Activated CD4-positive, CD25-positive, alpha-beta regulatory T cell treated with anti-CD3 and anti-CD28 coated beads, Interleukin-2, amount 50 U/mL, for 72 hours (primary cell): ENCODE measurements at regions not wholly inside any gene's neighbourhood (a gene's known extent, or its start where the extent isn't known, plus 50 kb on each side); places are given as distances from the start of the nearest gene placed in this dataset.

Experiments
- DNase-seq: peaks from one replicate; pipeline ENCODE4 v3.0.0; 2021

DNA sequence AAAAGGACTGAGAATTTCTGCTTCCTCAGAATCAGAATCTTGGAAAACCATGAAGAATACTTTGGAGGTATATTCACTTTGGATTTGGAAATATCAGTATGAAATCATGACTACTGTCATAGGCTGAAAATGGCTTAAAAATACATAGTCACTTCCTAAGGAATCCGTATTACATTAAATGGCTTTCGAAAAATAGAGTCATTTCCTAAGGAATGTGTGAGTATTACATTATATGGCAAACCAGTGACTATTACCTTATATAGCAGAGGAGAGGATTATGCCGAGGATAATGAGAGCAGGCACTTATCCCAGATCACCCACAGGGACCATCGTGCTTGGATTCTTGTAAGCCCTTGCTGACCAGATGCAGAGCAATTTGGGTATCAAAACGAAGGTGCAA is 1471.8 kb downstream of the EFNB2 start:
- no peak for DNase-seq

DNA sequence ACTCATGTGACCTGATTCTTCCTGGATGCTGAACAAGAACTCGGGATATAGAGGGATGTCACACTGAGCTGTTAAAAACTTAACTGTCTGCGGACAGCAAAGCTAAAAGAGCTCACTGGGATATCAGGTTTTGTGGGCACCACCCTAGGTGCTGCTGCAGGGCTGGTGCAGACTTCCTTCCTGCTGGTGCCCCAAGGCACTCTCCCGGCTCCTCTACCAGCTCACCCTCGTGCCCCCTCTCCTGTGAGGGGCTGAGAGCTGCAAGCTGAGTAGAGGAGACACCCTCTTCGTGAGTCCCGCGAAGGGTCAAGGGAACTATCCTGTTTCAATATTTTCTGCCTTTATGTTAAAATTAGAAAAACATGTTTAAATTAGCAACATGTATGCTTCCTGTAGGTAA is 1475.7 kb downstream of the EFNB2 start:
- DNase-seq = no peak

DNA sequence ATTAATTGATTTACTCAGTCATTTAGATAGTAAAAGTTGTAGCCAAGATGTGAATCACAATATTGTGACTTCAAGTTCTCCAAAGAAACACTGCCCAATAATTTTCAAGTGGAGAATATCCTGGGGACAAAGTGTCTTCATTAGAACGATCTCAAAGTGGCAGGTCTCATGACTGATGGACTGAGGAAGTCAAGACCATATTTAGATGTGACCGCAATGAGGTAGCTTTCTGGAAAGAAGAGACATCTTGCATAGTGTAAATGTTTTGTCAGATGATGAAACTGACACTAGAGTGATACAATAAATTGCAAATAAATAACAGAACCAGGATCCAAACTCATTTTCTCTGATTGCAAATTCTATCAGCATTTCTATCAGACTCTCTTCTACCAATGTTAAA is 1476.9 kb downstream of the EFNB2 start:
- no peak for DNase-seq

DNA sequence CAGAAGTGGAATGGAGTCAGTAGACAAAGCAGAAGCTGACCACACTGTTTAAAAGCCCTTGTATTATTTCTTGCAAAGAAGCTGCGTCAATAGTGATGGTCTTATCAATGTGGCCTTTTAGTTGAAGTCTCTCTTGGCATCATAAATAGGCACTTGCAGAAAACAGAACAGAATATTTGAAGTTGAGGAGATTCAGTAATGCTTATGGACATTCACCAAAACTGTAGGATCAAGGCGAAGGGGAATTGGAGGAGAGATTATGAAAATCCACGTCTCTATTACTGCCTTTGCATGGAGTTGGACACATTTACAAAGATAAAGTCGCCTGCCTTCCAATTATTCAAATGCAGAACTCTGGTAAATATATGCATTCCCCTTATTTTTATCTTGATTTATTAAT is 1482.8 kb downstream of the EFNB2 start:
- no peak for DNase-seq

DNA sequence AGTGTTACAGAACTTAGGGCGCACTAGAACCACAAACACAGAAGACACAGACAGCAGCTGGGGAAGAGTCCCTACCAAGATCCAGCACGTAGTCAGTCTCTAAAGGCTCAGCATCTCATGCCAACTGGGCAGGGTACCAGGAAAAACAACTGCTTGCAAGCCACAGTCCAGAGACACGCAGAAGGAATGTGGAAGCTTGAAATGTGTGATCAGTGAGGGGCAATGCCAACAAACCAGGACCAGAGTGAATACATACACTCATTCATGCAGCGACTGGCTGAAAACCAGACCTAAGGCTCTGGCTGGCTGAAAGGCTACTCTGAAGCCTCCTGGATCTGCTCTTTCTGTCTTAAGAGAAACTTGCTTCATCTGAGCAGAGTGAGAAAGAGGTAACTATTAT is 1484.8 kb downstream of the EFNB2 start:
- DNase-seq = no peak

DNA sequence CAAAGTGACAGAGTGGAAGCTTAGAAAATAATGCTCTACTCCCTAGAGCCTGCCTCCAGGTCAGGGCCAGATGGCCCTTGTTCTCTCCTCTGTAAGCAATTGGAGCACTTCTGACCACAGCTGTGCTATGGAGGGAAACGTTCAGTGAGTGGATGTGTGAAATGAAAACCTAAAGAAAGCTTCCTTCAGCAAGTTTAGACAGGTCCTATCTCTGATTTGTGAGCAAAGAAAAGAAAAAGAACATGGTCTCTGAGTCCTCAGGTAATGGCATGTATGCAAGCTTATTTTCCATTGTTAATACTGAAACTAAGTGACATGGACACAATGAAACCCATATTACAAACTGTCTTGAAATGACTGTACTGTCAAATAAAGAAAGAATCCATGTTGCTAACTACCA is 1486.8 kb downstream of the EFNB2 start:
- no peak for DNase-seq

DNA sequence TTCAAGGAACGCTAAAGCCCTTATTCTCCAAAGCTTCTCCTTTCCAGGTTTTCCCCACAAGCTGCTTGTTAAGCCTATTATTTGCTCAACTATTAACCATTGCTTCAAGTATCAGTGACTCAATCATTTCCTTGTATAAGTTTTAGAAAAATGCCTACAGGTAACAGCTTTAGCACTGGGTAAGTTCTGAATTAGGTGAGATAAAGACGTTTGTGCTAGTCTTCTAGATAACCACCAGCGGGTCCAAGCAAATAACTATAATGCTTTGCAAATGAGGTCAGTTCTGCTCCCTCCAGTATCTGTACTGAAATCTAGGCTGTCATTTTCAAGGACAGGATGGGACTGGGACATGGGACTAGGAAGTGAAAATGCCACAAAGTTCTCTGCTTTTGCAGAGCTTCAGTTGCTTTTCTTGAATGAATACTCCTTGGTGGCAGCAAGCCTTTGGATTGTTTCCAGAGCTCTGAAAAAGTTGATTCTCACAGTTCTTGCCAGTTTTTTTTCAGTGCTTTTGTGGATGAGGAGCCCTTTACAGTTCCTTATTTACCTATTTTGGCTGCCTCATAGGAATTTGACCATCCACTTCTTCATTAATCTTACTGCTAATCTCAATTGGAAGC is 1487.7 kb downstream of the EFNB2 start:
- DNase-seq = no peak

DNA sequence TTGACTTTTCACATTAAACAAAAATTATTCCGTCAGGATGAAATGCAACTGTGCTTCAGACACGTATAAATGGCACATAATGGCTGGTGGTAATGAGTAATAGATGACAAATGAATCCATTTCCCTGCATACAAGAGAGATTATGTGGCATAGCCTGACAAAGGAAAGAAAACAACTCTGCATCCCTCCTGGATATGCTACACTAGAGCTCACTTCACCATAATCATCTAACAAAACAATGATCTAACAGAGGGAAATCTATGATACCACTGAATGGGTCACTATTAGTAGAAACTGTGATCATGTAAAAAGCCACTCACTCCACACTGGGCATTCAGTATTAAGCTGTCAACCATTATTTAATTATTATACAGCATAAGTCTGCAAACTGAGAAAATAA is 1498.4 kb downstream of the EFNB2 start:
- no peak for DNase-seq

DNA sequence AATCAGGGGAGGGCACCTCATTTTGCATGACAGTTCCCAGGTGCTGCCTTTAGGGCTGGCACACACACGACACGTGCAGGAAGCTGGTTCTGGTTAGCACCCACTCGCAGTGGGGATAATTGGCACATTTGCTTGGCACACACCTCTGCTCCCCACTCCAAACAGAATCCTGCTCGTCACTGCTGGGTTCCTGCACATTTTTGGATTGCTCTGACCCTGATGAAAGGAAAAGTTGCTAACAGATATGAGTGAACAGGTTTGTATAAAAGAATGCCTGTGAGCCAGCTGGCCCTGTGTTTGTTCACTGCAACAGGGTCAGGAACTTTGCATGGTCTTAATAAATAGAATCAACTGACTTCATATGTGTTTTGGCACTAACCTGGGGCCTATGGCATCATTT is 1500.4 kb downstream of the EFNB2 start:
- DNase-seq = no peak

DNA sequence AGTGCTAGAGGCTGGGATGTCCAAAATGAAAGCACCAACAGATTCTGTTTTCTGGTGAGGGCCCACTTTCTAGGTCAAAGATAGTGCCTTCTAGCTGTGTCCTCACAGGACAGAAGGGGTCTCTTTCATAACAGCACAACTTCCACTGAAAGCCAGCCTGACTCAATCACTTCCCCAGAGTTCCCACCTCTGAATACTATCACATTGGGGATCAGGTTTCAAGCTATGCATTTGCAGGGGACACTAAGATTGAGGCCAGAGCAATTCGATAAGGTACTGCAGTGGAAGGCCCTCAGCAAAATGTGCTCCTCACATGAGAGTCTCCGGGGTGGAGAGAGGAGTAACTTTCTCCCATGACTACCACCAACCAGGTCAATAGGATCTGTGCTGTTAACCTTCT is 1501.5 kb downstream of the EFNB2 start:
- no peak for DNase-seq

DNA sequence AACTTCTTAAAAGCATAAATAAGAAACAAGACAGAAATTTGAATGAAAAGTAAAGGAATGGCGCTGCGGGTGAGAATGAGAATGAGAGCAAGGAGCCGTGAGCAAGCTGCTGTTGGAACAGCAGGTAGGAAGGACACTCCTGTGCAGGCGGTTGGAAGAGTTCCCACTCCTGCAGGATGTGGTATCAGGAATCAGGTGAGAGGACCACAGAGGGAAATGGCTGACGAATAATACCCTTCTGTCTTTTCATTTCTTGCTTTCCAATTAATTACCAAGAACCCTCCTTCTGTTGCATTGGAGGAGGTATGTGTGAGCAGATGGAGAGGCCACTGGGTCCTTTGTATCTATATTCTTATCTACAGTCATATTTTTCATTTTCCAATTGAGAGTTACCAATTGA is 1504.2 kb downstream of the EFNB2 start:
- DNase-seq = no peak

DNA sequence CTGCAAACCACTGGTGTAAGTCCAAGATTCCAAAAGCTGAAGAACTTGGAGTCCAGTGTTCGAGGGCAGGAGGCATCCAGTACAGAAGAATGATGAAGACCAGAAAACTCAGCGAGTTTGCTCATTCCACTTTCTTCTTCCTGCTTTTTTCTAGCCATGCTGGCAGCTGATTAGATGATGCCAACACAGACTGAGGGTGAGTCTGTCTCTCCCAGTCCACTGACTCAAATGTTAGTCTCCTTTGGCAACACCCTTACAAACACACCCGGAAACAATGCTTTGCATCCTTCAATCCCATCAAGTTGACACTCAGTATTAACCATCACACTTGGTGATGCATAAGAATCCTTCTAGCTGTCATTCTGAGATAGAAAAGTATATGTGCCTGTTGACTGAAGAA is 1504.6 kb downstream of the EFNB2 start:
- no peak for DNase-seq

DNA sequence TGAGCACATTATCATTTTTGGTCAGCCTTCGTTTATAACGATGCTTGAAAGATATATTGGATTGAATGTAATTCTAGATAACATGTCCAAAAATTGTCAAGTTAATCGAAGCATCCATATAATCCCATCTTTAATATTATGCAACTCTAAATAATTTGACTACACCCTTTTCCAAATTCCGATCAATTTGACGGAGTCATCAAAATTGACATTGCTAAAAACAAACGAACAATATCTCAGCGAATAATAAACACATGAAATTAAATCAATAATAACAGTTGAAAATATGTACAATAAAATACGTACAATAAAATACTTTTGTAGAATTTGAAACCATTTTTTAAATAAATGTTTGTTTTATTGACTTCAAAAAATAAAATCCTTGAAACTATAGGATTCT is 1516.4 kb downstream of the EFNB2 start:
- no peak for DNase-seq

DNA sequence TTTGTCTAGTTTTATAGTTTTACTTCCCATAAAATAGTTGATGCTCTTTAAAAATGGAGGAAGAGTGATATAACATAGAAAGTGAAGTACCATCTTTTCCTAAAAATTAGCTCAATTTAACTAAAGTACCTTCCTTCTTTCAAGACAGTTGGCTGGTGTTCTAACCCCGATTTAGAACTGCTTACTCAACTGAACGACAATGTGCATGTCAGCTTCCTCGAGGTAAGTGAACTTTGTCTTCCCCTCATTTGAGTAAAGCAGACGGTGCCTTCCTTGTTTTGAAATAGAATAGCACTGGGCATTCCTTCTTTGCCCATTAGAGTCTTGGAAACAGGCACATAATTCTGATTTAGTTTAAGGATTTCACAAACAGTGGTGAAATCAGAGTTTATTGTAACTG is 1519.2 kb downstream of the EFNB2 start:
- DNase-seq = no peak

DNA sequence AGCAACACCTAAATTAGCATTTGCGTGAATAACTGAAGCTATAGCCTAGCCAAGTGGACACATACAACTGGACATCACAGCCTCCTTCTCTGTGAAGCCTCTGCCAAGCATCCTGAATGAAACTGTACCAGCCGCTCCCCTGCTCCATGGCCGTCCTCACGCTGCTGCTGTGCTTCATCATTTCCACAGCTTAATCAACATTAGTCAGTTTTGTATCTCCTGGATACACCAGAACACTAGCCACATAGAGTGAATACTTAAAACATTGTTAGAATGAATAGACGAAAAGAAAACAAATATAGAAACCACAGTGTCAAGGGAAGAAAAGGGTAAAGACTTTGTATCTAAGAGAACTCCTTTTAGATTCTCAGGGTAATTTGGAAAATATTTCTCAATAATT is 1526.9 kb downstream of the EFNB2 start:
- no peak for DNase-seq

DNA sequence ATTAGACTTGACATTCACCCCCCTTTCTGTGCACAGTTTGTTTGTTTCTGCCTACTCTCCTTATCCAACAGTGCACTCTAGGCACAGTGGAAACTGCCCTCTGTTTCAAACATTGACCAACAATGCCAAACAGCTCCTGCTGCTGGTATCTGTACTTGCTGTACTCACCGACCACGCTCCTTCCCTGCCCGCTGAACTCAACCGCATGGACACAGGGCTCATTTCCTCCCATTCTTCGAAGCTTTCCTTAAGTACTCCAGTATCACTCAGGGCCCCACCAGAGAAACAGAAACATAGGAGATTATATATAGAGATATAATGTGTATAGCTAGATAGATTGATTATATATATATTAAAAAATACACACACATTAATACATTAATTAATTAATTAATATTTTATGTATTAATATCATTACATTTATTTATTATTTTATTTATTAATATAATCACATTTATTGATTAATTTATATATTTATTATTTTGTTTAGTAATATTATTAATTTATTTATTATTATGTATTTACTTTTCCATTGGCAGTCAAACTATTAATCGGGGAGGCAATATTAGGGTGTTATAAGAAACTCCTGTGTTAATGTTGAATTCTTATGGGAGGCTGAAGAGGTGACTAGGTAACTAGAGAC is 1528.2 kb downstream of the EFNB2 start:
- no peak for DNase-seq

DNA sequence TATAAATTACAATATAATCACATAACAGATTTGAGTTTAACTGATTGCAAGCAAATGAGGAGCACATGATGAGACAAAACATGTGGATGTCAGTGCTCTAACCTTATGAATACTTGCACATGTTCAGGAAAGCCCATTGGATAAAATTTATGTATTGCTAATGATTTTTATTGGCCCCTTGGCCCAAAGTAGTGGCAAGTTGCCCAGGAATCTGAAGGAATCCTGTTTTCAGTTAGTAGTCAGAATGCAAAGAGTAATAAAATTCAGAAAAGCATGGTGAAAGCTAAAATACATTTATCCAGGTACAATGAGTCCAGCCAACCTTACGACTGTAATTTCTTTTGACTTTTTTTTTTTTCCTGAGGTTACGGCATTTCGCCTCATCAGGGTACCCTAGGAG is 1539.4 kb downstream of the EFNB2 start:
- DNase-seq = no peak

DNA sequence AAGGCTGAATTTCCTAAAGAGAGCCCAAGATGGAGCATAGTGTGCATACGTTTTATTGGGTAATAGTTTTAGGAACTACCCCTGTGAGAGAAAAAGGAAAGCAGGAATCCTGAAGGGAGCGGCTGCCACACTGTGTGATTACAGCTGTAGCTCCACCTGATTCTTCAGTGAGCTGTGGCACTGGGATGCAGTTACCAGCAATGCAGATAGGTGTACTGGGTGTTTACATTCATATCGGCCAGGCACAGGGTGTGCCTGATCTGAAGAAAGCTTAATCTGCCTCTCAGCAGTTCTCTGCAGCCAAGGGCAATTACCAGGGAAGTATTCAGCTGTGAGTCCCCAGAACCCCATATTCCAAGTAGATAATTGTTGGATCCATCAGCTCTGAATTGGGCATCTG is 1541.8 kb downstream of the EFNB2 start:
- no peak for DNase-seq

DNA sequence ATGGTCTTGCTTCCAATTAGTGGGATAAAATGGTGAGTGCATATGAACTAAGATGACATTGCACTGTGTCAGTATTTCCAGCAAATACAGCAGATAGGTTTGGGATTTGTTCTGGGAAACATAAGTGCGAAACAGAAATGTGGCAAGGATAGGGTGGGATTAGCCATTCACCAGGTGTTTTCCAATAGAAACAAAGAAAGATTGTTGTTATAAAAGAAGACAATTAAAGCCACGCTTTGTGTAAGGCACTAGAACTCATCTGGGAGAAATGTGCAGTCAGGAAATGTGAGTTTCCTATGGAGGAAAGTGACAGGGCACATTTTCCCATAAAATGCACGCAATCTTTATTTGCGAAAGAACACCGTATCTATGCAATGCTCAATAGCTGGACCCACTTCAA is 1547.8 kb downstream of the EFNB2 start:
- no peak for DNase-seq

DNA sequence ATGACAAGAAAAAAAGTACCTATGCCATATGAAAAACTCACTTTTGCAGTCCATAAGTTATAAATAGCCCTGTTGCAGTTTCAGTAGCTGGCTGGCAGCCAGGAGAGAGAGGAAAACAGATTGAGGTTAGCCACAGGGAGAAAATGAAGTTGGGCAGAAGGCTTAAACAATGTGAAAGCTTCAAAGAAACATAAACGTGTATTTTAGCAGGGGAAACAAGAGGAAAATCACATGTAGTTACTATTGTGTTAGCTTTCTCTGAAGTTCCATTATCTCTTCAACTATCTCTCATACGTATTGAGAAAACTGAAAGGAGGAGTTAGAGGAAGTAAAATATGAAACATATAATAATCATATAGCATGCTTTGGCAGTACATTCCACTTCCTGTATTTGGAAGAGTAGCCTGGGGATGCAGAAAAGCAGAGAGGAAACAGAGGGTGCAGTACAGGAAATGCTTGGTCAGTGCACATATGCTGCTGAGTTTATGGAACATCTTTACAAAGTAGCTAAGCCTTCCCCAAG is 1551.1 kb downstream of the EFNB2 start:
- DNase-seq = no peak

DNA sequence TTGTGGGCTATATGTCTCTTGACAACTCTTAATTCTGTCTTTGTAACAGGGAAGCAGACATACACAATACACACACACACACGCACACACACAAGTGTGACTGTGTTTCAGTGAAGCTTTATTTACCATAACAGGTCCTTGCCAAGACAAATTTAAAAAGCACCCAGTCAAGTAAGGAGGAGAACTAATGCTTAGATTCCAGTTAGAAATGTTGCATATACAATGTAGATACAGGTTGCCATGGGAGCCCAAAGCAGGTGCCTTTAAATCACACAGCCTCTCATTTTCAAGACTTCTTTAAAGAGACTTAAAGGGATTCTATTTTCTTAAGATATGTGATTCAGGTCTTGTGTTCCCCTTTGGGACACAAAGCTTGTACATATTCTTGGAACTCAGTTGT is 1551.9 kb downstream of the EFNB2 start:
- DNase-seq = no peak

DNA sequence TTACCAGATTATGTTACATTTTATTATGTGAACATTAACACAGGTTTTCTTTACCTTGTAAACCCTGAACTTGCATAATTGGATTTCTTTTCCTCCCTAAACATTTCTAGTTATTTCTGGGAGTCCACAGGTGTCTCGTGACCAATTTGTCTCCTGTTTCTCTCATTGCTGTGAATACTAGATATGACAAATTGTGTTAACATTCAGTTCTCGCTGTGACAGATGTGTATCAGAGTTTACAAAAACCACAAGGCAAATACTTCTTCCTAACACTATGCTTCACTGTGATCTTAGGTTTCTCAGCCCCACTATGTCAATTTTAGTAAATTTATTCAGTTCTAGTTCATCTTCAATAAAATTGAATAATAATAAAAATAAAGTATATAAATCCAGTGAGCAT is 1554.9 kb downstream of the EFNB2 start:
- DNase-seq = no peak

DNA sequence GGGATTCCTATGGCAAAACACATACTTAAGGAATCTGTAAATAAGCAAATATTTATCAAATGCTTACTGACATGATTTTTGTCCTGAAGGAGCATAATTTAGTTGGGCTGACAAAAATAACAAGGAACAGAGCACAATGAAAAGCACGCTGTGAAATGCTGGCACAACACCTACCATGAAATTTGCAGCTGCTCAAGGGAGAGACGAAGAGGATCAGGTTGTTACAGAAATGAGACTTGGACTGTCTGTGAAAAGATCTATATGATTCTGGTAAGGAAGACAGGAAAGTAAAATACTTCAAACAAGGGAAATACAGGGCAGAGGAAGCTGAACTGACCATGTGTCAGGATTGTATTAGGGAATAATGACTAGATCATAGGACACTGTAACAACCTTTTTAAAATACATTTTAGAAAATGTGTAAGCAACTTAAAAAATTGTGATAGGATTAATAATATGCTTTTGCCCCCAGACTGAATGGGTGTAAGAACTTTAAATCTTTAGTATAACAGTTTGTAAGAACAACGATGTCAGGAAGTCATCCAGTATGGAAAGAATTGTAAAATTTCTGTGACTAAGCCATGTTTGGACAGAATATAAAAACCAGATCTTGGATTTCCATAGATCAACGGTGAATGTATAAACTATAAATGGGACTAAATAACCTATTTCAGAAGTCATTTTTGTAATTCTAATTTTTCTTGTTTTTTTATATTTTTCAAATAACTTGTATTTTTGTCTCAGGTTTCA is 1556.0 kb downstream of the EFNB2 start:
- DNase-seq = no peak

DNA sequence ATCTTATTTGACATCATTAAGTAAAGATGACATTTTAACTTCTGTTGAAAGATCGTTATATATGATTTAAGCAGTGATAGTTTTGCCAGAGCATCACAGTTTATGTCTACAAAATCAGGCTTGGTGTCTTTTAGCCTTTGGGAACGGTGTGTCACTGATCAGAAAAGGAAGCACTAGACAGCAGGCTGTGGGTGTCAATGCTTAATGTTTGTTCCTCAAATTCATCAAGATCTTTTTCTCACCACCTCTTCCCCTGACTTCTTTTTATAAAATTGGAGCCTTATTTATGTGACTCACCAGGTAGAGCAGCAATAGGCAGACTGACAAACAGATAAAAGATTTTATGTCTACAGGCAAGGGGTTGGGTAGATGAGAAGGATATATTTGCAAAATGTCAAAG is 1558.5 kb downstream of the EFNB2 start:
- no peak for DNase-seq
